Smooth muscle cell (in vitro differentiated cells): ENCODE measurements at regions not wholly inside any gene's neighbourhood (a gene's known extent, or its start where the extent isn't known, plus 50 kb on each side); places are given as distances from the start of the nearest gene placed in this dataset.

ENCODE experiments used
- DNase-seq: peaks from one replicate; lab custom pipeline; 2025; ENCODE audit not compliant: unreplicated experiment; lab: John Stamatoyannopoulos, UW
- H2AFZ ChIP-seq: fragments of 200-600 bp; sonication (generic); 2 replicates; pipeline ENCODE4 v1.6.0; 2016; ENCODE audit warnings: antibody characterized with exemption, low read depth, mild to moderate bottlenecking
- H3F3A ChIP-seq: fragments of 200-600 bp; sonication (generic); 2 replicates; pipeline ENCODE4 v1.6.0; 2017; ENCODE audit warnings: antibody characterized with exemption, low read depth
- H3K27ac ChIP-seq: fragments of 200-600 bp; sonication (generic); 2 replicates; pipeline ENCODE4 v1.5.1; 2016; ENCODE audit warnings: low read depth, mild to moderate bottlenecking
- H3K27me3 ChIP-seq: fragments of 200-600 bp; sonication (generic); 2 replicates; pipeline ENCODE4 v1.6.1; 2016; ENCODE audit warnings: low read depth, mild to moderate bottlenecking
- H3K36me3 ChIP-seq: fragments of 200-600 bp; sonication (generic); 2 replicates; pipeline ENCODE4 v1.5.1; 2016; ENCODE audit warnings: low read depth
- H3K4me1 ChIP-seq: fragments of 200-600 bp; sonication (generic); 2 replicates; pipeline ENCODE4 v1.5.1; 2016; ENCODE audit warnings: low read depth
- H3K4me2 ChIP-seq: fragments of 200-600 bp; sonication (generic); 2 replicates; pipeline ENCODE4 v1.6.0; 2016; ENCODE audit warnings: mild to moderate bottlenecking
- H3K4me3 ChIP-seq: fragments of 200-600 bp; sonication (generic); 2 replicates; pipeline ENCODE4 v1.5.1; 2016; ENCODE audit warnings: mild to moderate bottlenecking
- H3K79me2 ChIP-seq: fragments of 200-600 bp; sonication (generic); 2 replicates; pipeline ENCODE4 v1.6.0; 2016; ENCODE audit warnings: low read depth, mild to moderate bottlenecking
- H3K9ac ChIP-seq: fragments of 200-600 bp; sonication (generic); 2 replicates; pipeline ENCODE4 v1.6.0; 2016; ENCODE audit warnings: low read depth
- H3K9me3 ChIP-seq: fragments of 200-600 bp; sonication (generic); replicated peaks from 2 replicates; pipeline ENCODE4 v1.5.1; 2016; ENCODE audit warnings: low read depth
- H4K20me1 ChIP-seq: fragments of 200-600 bp; sonication (generic); 2 replicates; pipeline ENCODE4 v1.6.0; 2016; ENCODE audit warnings: low read depth
- CTCF ChIP-seq: fragments of 200-600 bp; sonication (generic); IDR thresholded peaks from 2 replicates; pipeline ENCODE4 v1.5.1; 2017; ENCODE audit warnings: borderline replicate concordance, mild to moderate bottlenecking, antibody characterized with exemption; ENCODE audit not compliant: insufficient read depth, poor library complexity, severe bottlenecking
- WGBS: methylation state at CpG from one replicate; pipeline ENCODE4 v1.1.7; 2016; ENCODE audit warnings: low lambda C conversion rate; 5-methylcytosine and 5-hydroxymethylcytosine counted together

GRCh38 chr2:67318993-67319481 lies 78.1 kb upstream of the ETAA1 start:
- no peak for TF ChIP-seq CTCF
- no peak for DNase-seq
- no peak overlapping the region for H2AFZ ChIP-seq

GRCh38 chr2:67320861-67321587 lies 76.1 kb upstream of the ETAA1 start:
- WGBS: 85% methylated on average over 3 of the region's 3 CpGs
- Histone ChIP-seq H3K27me3 (peaks cover 8% of the 10 kb centered on the region), H3K27ac (no peak overlapping the region), H3K4me2 (no peak overlapping the region), H4K20me1 (no peaks in the 10 kb centered on the region), H3K36me3 (no peaks in the 10 kb centered on the region), H3K9ac (no peak overlapping the region), H3K4me1 (no peaks in the 10 kb centered on the region), H3F3A (no peaks in the 10 kb centered on the region), H3K4me3 (no peak overlapping the region), H3K9me3 (no peaks in the 10 kb centered on the region), H3K79me2 (no peaks in the 10 kb centered on the region), H2AFZ (peak overlapping the region; percentile 46)
- DNase-seq: no peak
- TF ChIP-seq CTCF: no peak

More at GRCh38 chr2:67318993-67319481, 78.1 kb upstream of the ETAA1 start:
- no peaks in the 10 kb centered on the region for H3K4me1 ChIP-seq
- no peaks in the 10 kb centered on the region for H3F3A ChIP-seq
- H3K9ac ChIP-seq: no peak overlapping the region
- H3K4me2 ChIP-seq: no peak overlapping the region
- no peaks in the 10 kb centered on the region for H3K79me2 ChIP-seq
- H3K9me3 ChIP-seq: no peaks in the 10 kb centered on the region
- H3K27ac ChIP-seq: no peak overlapping the region
- no peaks in the 10 kb centered on the region for H4K20me1 ChIP-seq
- WGBS: 91% methylated on average over 6 of the region's 6 CpGs
- H3K27me3 ChIP-seq: no peaks in the 10 kb centered on the region
- no peaks in the 10 kb centered on the region for H3K36me3 ChIP-seq
- no peak overlapping the region for H3K4me3 ChIP-seq

- Histone ChIP-seq H3K4me3 (no peak overlapping the region), H3K27me3 (peaks cover 8% of the 10 kb centered on the region), H4K20me1 (no peaks in the 10 kb centered on the region), H3F3A (no peaks in the 10 kb centered on the region), H3K9me3 (no peaks in the 10 kb centered on the region), H3K27ac (no peak overlapping the region), H3K4me1 (no peaks in the 10 kb centered on the region), H3K79me2 (no peaks in the 10 kb centered on the region), H3K9ac (no peak overlapping the region), H2AFZ (peak overlapping the region; percentile 46), H3K4me2 (no peak overlapping the region), H3K36me3 (no peaks in the 10 kb centered on the region)
- WGBS: 95% methylated on average over 3 of the region's 3 CpGs
- TF ChIP-seq CTCF: no peak
- DNase-seq: no peak
Measured at GRCh38 chr2:67321588-67321903, 75.6 kb upstream of the ETAA1 start.
